Fibroblast of lung (primary cell): ENCODE measurements at regions not wholly inside any gene's neighbourhood (a gene's known extent, or its start where the extent isn't known, plus 50 kb on each side); places are given as distances from the start of the nearest gene placed in this dataset.
"Not testable (repeated sequence)": the region's sequence is repeated elsewhere in the genome, so short reads cannot be mapped to it uniquely, and the experiment has no call there.

ENCODE experiments used
- DNase-seq, 2 donors: peaks; one replicate each; pipeline versions ENCODE4 v3.0.0 to v3.0.0-alpha.2; 2010; ENCODE audit warnings: low read depth in 2 of 2
- H2AFZ ChIP-seq: 2 replicates; pipeline ENCODE4 v1.5.1; 2012; ENCODE audit warnings: low read length, control low read depth, inconsistent platforms
- H3K27ac ChIP-seq: 2 replicates; pipeline ENCODE4 v1.5.1; 2011; ENCODE audit warnings: low read length, control low read depth; ENCODE audit not compliant: insufficient read depth
- H3K27me3 ChIP-seq: 2 replicates; pipeline ENCODE4 v1.5.1; 2011; ENCODE audit warnings: mild to moderate bottlenecking, low read length; ENCODE audit not compliant: control insufficient read depth, insufficient read depth
- H3K36me3 ChIP-seq: 2 replicates; pipeline ENCODE4 v1.5.1; 2011; ENCODE audit warnings: low read length; ENCODE audit not compliant: control insufficient read depth, insufficient read depth
- H3K4me1 ChIP-seq: 2 replicates; pipeline ENCODE4 v1.5.1; 2011; ENCODE audit warnings: low read length; ENCODE audit not compliant: control insufficient read depth, insufficient read depth; ENCODE audit errors: extremely low read depth
- H3K4me2 ChIP-seq: 2 replicates; pipeline ENCODE4 v1.5.1; 2011; ENCODE audit warnings: low read length, control low read depth; ENCODE audit not compliant: insufficient read depth; ENCODE audit errors: extremely low read depth
- H3K4me3 ChIP-seq, 4 experiments: fragments of 200-600 bp in 1 of 4; sonication (generic) in 1 of 4; replicated peaks in 1 of 4; 2 replicates each; pipeline ENCODE4 v1.5.1; 2011 to 2016; ENCODE audit warnings: low read length in 4 of 4, low read depth in 3 of 4, mild to moderate bottlenecking in 3 of 4, control low read depth in 2 of 4, inconsistent platforms in 1 of 4, mixed read lengths in 1 of 4; ENCODE audit not compliant: insufficient read depth in 1 of 4; ENCODE audit errors: control extremely low read depth in 1 of 4
- H3K79me2 ChIP-seq: 2 replicates; pipeline ENCODE4 v1.5.1; 2012; ENCODE audit warnings: mild to moderate bottlenecking, low read length, inconsistent platforms; ENCODE audit not compliant: control insufficient read depth, insufficient read depth
- H3K9ac ChIP-seq: 2 replicates; pipeline ENCODE4 v1.5.1; 2011; ENCODE audit warnings: mild to moderate bottlenecking, low read length, control low read depth; ENCODE audit not compliant: insufficient read depth
- H3K9me3 ChIP-seq: 2 replicates; pipeline ENCODE4 v1.5.1; 2012; ENCODE audit warnings: low read depth, low read length; ENCODE audit not compliant: control insufficient read depth, insufficient read depth
- H4K20me1 ChIP-seq: 2 replicates; pipeline ENCODE4 v1.5.1; 2011; ENCODE audit warnings: low read length; ENCODE audit not compliant: control insufficient read depth, insufficient read depth; ENCODE audit errors: extremely low read depth
- EZH2 ChIP-seq: IDR thresholded peaks from 2 replicates; pipeline ENCODE4 v1.5.1; 2012; ENCODE audit warnings: low read length, control low read depth, mild to moderate bottlenecking; ENCODE audit errors: missing control alignments
- TF ChIP-seq, protein P1 (sequence below), 2 donors: IDR thresholded peaks in 1 of 2; conservative IDR thresholded peaks in 1 of 2; 1 replicate in 1 of 2; 2 replicates in 1 of 2; pipeline ENCODE4 v1.5.1; 2011 to 2012; ENCODE audit warnings: low read length in 2 of 2, control low read depth in 1 of 2, inconsistent platforms in 1 of 2, low read depth in 1 of 2, mild to moderate bottlenecking in 1 of 2

DNA sequence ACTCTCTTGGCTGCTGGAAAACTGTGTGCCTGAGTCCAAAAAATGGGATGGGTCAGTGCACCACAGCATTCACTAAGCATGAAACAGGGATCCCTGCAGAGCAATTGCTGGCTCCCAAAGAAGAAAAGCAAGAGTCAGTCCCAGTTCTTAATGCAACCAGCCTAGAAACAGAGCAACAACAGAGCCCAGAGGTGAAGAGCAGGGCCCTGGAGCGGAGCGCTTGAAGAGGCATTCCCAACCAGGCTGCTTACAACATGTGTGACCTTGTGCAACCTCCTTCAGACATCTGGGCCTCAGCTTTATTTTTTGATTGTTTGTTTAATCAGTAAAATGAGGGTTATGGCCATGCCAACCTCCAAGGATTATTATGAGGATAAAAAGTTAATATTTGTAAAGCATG is 543.7 kb upstream of the COBL start:
- no peak for DNase-seq
- TF ChIP-seq, protein P1, sequence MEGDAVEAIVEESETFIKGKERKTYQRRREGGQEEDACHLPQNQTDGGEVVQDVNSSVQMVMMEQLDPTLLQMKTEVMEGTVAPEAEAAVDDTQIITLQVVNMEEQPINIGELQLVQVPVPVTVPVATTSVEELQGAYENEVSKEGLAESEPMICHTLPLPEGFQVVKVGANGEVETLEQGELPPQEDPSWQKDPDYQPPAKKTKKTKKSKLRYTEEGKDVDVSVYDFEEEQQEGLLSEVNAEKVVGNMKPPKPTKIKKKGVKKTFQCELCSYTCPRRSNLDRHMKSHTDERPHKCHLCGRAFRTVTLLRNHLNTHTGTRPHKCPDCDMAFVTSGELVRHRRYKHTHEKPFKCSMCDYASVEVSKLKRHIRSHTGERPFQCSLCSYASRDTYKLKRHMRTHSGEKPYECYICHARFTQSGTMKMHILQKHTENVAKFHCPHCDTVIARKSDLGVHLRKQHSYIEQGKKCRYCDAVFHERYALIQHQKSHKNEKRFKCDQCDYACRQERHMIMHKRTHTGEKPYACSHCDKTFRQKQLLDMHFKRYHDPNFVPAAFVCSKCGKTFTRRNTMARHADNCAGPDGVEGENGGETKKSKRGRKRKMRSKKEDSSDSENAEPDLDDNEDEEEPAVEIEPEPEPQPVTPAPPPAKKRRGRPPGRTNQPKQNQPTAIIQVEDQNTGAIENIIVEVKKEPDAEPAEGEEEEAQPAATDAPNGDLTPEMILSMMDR (conservative IDR thresholded peaks at IDR 0.05 in 1 of 2, IDR thresholded peaks at IDR 0.05 in 1 of 2; ENCODE audit: low read depth in 1 of 2, low read length in 2 of 2): no peak
- TF ChIP-seq EZH2: no peak
- no peak overlapping the region for H2AFZ ChIP-seq
- no peaks in the 10 kb centered on the region for H3K79me2 ChIP-seq
- H3K4me3 ChIP-seq: no peak overlapping the region
- no peak overlapping the region for H3K27ac ChIP-seq
- H4K20me1 ChIP-seq: no peaks in the 10 kb centered on the region
- no peak overlapping the region for H3K4me2 ChIP-seq
- H3K4me1 ChIP-seq: no peaks in the 10 kb centered on the region
- no peaks in the 10 kb centered on the region for H3K9me3 ChIP-seq
- H3K36me3 ChIP-seq: no peaks in the 10 kb centered on the region
- H3K27me3 ChIP-seq: no peaks in the 10 kb centered on the region
- no peak overlapping the region for H3K9ac ChIP-seq

DNA sequence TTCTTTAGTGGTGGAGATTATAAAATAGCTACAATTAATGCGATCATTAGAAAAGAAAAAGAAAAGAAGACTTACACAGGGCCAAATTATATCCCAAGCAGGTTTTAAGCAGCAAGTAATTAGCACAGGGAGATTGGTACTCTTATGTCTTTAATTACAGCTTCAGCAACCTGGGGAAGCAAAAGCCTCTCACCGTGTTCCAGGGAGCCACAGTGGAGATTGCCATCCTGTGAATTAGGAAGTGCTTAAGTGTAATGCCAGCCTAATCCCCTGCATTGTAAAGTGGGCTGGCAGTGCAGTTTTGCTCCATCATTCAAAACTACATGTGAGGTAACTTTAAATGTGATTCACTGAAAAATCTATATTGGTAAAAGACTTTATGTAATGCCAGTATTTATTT is 533.5 kb upstream of the COBL start:
- no peaks in the 10 kb centered on the region for H4K20me1 ChIP-seq
- H2AFZ ChIP-seq: no peak overlapping the region

DNA sequence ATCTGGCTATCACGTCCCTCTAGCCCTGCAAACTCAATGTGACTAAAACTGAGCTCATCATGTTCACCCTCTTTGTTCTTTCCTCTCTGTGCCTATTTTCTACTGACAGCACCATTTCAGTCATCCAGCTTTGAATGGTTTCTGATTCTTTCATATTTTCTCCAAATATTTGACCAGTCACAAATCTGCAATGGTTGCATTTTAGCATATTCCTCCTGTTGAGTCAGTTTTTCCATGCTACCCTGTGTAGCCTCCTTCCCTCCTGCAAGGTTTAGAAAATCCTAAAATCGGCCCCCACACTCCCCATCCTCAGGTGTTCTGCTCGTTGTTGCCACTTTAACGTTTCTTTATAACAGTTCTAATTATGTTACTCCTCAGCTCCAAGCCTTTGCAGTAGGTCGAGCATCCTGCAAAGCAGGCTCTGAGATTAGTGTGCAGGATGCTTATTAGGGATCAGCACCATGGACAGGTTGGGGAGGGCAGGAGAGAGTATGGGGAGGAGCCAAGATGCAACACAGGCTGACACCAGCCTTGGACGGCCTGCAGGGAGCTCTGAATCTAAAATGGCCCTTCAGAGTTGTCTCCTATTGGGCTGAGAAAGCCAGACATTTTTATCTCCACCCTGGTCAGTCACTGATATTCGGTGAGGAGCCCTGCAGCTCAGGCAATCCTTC is 531.0 kb upstream of the COBL start:
- H3K79me2 ChIP-seq: no peaks in the 10 kb centered on the region
- no peaks in the 10 kb centered on the region for H3K27me3 ChIP-seq
- no peak for DNase-seq
- H3K4me1 ChIP-seq: no peaks in the 10 kb centered on the region
- H3K4me3 ChIP-seq: no peak overlapping the region
- no peak overlapping the region for H3K27ac ChIP-seq
- H3K9ac ChIP-seq: no peak overlapping the region
- H3K9me3 ChIP-seq: no peaks in the 10 kb centered on the region
- no peaks in the 10 kb centered on the region for H3K36me3 ChIP-seq
- H4K20me1 ChIP-seq: no peaks in the 10 kb centered on the region
- H2AFZ ChIP-seq: no peak overlapping the region
- TF ChIP-seq EZH2: no peak
- TF ChIP-seq, protein P1 (conservative IDR thresholded peaks at IDR 0.05 in 1 of 2, IDR thresholded peaks at IDR 0.05 in 1 of 2; ENCODE audit: low read depth in 1 of 2, low read length in 2 of 2): no peak
- H3K4me2 ChIP-seq: no peak overlapping the region

More for the DNA sequence above, 533.5 kb upstream of the COBL start:
- H3K27me3 ChIP-seq: no peaks in the 10 kb centered on the region
- H3K9ac ChIP-seq: no peak overlapping the region
- no peak overlapping the region for H3K27ac ChIP-seq
- no peak for TF ChIP-seq EZH2
- TF ChIP-seq, protein P1 (conservative IDR thresholded peaks at IDR 0.05 in 1 of 2, IDR thresholded peaks at IDR 0.05 in 1 of 2; ENCODE audit: low read depth in 1 of 2, low read length in 2 of 2): no peak
- DNase-seq: no peak
- H3K79me2 ChIP-seq: no peaks in the 10 kb centered on the region
- no peaks in the 10 kb centered on the region for H3K4me1 ChIP-seq
- H3K4me2 ChIP-seq: no peak overlapping the region
- no peaks in the 10 kb centered on the region for H3K9me3 ChIP-seq
- no peak overlapping the region for H3K4me3 ChIP-seq
- no peaks in the 10 kb centered on the region for H3K36me3 ChIP-seq

DNA sequence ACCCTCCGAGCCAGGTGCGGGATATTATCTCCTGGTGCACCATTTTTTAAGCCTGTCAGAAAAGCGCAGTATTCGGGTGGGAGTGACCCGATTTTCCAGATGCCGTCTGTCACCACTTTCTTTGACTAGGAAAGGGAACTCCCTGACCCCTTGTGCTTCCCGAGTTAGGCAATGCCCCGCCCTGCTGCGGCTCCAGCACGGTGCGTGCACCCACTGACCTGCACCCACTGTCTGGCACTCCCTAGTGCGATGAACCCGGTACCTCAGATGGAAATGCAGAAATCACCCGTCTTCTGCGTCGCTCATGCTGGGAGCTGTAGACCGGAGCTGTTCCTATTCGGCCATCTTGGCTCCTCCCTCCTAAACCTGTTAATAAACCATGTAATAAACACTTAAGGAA is 522.5 kb upstream of the COBL start:
- H3K4me3 ChIP-seq, H2AFZ ChIP-seq, DNase-seq, H3K9ac ChIP-seq, H3K36me3 ChIP-seq, H4K20me1 ChIP-seq, H3K27ac ChIP-seq, H3K9me3 ChIP-seq, H3K79me2 ChIP-seq, H3K27me3 ChIP-seq, H3K4me1 ChIP-seq, H3K4me2 ChIP-seq: not testable (repeated sequence)
